ENCODE measurements at regions not wholly inside any gene's neighbourhood (a gene's known extent, or its start where the extent isn't known, plus 50 kb on each side); places are given as distances from the start of the nearest gene placed in this dataset.

DNA sequence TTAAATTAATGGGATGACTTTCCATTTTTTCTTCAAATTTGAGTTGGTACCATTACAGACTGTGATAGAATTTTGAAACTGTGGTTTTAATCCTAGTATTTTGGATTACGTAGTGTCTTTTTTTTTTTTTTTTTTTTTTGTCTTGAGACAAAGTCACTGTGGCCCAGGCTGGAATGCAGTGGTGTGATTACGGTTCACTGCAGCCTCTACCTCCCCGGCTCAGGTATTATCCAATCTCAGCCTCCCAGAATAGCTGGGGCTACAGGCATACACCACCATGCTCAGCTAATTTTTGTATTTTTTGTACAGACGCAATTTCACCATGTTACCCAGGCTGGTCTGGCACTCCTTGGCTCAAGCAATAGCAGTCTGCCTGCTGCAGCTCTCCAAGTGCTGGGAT, 87.1 kb downstream of the SOX4 start:
- Mint-ChIP-seq H3K9me3 (ENCODE audit: low read depth) (no peaks in the 10 kb centered on the region), H3K27me3 (no peaks in the 10 kb centered on the region), H3K36me3 (no peaks in the 10 kb centered on the region), H3K27ac (no peak overlapping the region), H3K4me3 (no peak overlapping the region), H3K4me1 (ENCODE audit: low read depth) (no peaks in the 10 kb centered on the region)

DNA sequence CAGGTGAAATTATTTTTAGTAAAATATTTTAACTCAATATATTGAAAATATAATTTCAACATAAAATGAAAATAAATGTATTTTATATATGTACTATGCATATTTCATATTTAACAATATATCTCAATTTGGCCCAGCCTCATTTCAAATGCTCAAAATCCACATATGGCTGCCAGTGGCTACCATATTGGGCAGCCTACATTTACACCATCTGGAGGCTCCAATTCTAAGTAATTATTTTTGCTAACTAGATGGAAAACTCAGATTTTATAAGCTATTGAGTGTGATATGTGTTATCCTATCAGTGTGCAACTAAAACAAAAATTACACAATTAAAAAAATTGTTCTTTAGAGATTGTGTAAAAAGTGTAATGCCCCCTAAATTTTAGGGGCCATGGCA, 96.9 kb downstream of the SOX4 start:
- Mint-ChIP-seq H3K27ac (no peak overlapping the region), H3K36me3 (no peaks in the 10 kb centered on the region), H3K9me3 (ENCODE audit: low read depth) (no peaks in the 10 kb centered on the region), H3K4me1 (ENCODE audit: low read depth) (no peaks in the 10 kb centered on the region), H3K27me3 (no peaks in the 10 kb centered on the region), H3K4me3 (no peak overlapping the region)

GRCh38 chr6:21691685-21692346, 98.3 kb downstream of the SOX4 start:
- no peak overlapping the region for H3K4me3 Mint-ChIP-seq
- no peaks in the 10 kb centered on the region for H3K4me1 Mint-ChIP-seq (ENCODE audit: low read depth)
- H3K9me3 Mint-ChIP-seq (ENCODE audit: low read depth): no peaks in the 10 kb centered on the region
- no peaks in the 10 kb centered on the region for H3K27me3 Mint-ChIP-seq
- H3K36me3 Mint-ChIP-seq: no peaks in the 10 kb centered on the region
- H3K27ac Mint-ChIP-seq: no peak overlapping the region

- no peaks in the 10 kb centered on the region for H3K27me3 Mint-ChIP-seq
- H3K36me3 Mint-ChIP-seq: no peaks in the 10 kb centered on the region
- H3K9me3 Mint-ChIP-seq (ENCODE audit: low read depth): no peaks in the 10 kb centered on the region
- no peak overlapping the region for H3K4me3 Mint-ChIP-seq
- H3K4me1 Mint-ChIP-seq (ENCODE audit: low read depth): no peaks in the 10 kb centered on the region
- H3K27ac Mint-ChIP-seq: no peak overlapping the region
These were observed 99.2 kb downstream of the SOX4 start for GRCh38 chr6:21692721-21693120.

GRCh38 chr6:21694168-21694567, 100.6 kb downstream of the SOX4 start:
- no peaks in the 10 kb centered on the region for H3K36me3 Mint-ChIP-seq
- H3K27me3 Mint-ChIP-seq: no peaks in the 10 kb centered on the region
- H3K9me3 Mint-ChIP-seq (ENCODE audit: low read depth): no peaks in the 10 kb centered on the region
- no peak overlapping the region for H3K27ac Mint-ChIP-seq
- no peaks in the 10 kb centered on the region for H3K4me1 Mint-ChIP-seq (ENCODE audit: low read depth)
- no peak overlapping the region for H3K4me3 Mint-ChIP-seq

GRCh38 chr6:21707524-21708319, 114.2 kb downstream of the SOX4 start:
- Mint-ChIP-seq H3K36me3 (no peaks in the 10 kb centered on the region), H3K4me1 (ENCODE audit: low read depth) (no peaks in the 10 kb centered on the region), H3K9me3 (ENCODE audit: low read depth) (no peaks in the 10 kb centered on the region), H3K27me3 (peaks cover 4% of the 10 kb centered on the region), H3K27ac (no peak overlapping the region), H3K4me3 (no peak overlapping the region)

- Mint-ChIP-seq H3K27ac (no peak overlapping the region), H3K9me3 (ENCODE audit: low read depth) (no peaks in the 10 kb centered on the region), H3K4me1 (ENCODE audit: low read depth) (no peaks in the 10 kb centered on the region), H3K36me3 (no peaks in the 10 kb centered on the region), H3K27me3 (peaks cover 4% of the 10 kb centered on the region), H3K4me3 (no peak overlapping the region)
These were observed 114.7 kb downstream of the SOX4 start for GRCh38 chr6:21708320-21708580.

DNA sequence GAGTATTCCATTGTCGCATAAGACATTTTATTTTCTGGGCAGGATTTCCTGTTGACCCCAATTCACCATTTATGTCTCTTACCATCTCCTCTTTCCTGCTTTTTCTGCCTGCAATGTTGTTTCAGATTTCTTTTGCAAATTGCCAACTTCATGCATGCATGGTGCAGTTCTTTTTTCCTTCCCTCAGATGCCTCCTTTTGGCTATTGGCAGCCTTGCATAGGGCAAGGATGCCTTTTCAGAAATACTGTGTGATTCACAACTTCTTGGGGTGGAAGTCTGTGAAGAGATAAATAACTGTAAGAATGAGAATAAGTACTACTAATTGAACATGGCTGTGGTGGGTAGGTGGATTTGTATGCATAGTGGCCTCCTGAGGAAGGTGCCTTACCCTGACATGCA, 116.7 kb downstream of the SOX4 start:
- peaks cover 4% of the 10 kb centered on the region for H3K27me3 Mint-ChIP-seq
- no peaks in the 10 kb centered on the region for H3K36me3 Mint-ChIP-seq
- no peak overlapping the region for H3K4me3 Mint-ChIP-seq
- H3K4me1 Mint-ChIP-seq (ENCODE audit: low read depth): no peaks in the 10 kb centered on the region
- no peak overlapping the region for H3K27ac Mint-ChIP-seq
- no peaks in the 10 kb centered on the region for H3K9me3 Mint-ChIP-seq (ENCODE audit: low read depth)

GRCh38 chr6:21710908-21711627, 117.5 kb downstream of the SOX4 start:
- no peaks in the 10 kb centered on the region for H3K36me3 Mint-ChIP-seq
- no peak overlapping the region for H3K27ac Mint-ChIP-seq
- no peaks in the 10 kb centered on the region for H3K9me3 Mint-ChIP-seq (ENCODE audit: low read depth)
- H3K4me3 Mint-ChIP-seq: no peak overlapping the region
- no peaks in the 10 kb centered on the region for H3K4me1 Mint-ChIP-seq (ENCODE audit: low read depth)
- H3K27me3 Mint-ChIP-seq: peaks cover 4% of the 10 kb centered on the region

DNA sequence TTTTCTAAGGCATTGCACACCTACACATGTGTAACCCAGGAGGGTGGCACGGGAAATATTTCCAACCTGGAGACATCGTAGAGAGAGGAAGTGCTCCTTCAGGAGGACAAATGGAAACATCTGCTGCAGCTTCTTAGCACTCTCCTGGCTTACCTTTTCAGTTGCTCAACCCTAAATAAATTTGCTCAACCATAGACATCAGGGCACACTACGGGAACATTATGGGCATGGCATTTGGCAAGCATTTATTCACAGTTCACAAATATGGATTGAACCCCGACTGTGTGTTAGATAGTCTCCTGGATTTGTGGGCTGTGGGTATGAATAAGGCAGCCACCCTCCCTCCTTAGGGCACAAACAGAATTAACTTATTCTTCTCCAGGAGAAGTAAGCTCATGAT, 118.7 kb downstream of the SOX4 start:
- no peaks in the 10 kb centered on the region for H3K9me3 Mint-ChIP-seq (ENCODE audit: low read depth)
- no peaks in the 10 kb centered on the region for H3K36me3 Mint-ChIP-seq
- H3K4me1 Mint-ChIP-seq (ENCODE audit: low read depth): no peaks in the 10 kb centered on the region
- peaks cover 4% of the 10 kb centered on the region for H3K27me3 Mint-ChIP-seq
- H3K27ac Mint-ChIP-seq: no peak overlapping the region
- H3K4me3 Mint-ChIP-seq: no peak overlapping the region

DNA sequence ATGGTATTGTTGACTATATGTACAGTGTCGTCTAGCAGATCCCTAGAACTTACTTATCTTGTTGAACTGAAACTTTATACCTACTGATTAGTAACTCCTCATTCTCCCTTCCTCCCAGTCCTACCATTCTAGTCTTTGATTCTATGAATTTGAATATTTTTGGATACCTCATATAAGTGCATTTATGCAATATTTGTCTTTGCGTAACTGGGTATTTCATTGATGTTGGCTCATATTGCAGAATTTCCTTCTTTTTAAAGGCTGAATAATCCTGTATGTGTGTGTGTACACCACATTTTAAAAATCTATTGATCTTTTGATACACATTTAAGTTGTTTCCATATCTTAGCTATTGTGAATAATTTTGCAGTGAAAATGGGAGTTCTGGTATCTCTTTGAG, 119.9 kb downstream of the SOX4 start:
- Mint-ChIP-seq H3K4me3 (no peak overlapping the region), H3K9me3 (ENCODE audit: low read depth) (no peaks in the 10 kb centered on the region), H3K27ac (no peak overlapping the region), H3K36me3 (no peaks in the 10 kb centered on the region), H3K4me1 (ENCODE audit: low read depth) (no peaks in the 10 kb centered on the region), H3K27me3 (peaks cover 4% of the 10 kb centered on the region)

- peaks cover 4% of the 10 kb centered on the region for H3K27me3 Mint-ChIP-seq
- H3K9me3 Mint-ChIP-seq (ENCODE audit: low read depth): peaks cover 4% of the 10 kb centered on the region
- H3K4me3 Mint-ChIP-seq: no peak overlapping the region
- H3K4me1 Mint-ChIP-seq (ENCODE audit: low read depth): no peaks in the 10 kb centered on the region
- H3K27ac Mint-ChIP-seq: no peak overlapping the region
- H3K36me3 Mint-ChIP-seq: no peaks in the 10 kb centered on the region
These were observed 121.6 kb downstream of the SOX4 start for GRCh38 chr6:21715180-21715579.

- Mint-ChIP-seq H3K4me1 (ENCODE audit: low read depth) (no peaks in the 10 kb centered on the region), H3K27ac (no peak overlapping the region), H3K27me3 (no peaks in the 10 kb centered on the region), H3K9me3 (ENCODE audit: low read depth) (peaks cover 4% of the 10 kb centered on the region), H3K36me3 (no peaks in the 10 kb centered on the region), H3K4me3 (no peak overlapping the region)
These were observed 129.0 kb downstream of the SOX4 start for GRCh38 chr6:21722510-21722909.

GRCh38 chr6:21726676-21727075, 133.1 kb downstream of the SOX4 start:
- no peak overlapping the region for H3K27ac Mint-ChIP-seq
- no peaks in the 10 kb centered on the region for H3K27me3 Mint-ChIP-seq
- no peaks in the 10 kb centered on the region for H3K4me1 Mint-ChIP-seq (ENCODE audit: low read depth)
- no peak overlapping the region for H3K4me3 Mint-ChIP-seq
- H3K36me3 Mint-ChIP-seq: no peaks in the 10 kb centered on the region
- no peaks in the 10 kb centered on the region for H3K9me3 Mint-ChIP-seq (ENCODE audit: low read depth)

DNA sequence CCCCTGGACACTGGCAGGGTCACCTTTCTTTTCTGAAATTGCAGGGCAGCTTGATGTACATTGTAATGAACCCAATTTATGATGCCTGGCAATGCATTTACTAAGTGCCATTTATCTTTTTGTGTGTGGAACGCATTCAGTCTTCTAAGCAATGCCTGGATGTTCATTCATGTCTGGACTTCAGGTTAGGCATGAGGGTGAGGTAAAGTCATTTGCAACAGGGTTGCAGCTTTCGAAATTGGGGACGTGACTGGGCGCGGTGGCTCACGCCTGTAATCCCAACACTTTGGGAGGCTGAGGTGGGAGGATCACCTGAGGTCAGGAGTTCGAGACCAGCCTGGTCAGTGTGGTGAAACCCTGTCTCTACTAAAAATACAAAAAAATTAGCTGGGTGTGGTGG, 134.6 kb downstream of the SOX4 start:
- H3K4me3 Mint-ChIP-seq: no peak overlapping the region
- no peaks in the 10 kb centered on the region for H3K4me1 Mint-ChIP-seq (ENCODE audit: low read depth)
- no peaks in the 10 kb centered on the region for H3K27me3 Mint-ChIP-seq
- H3K36me3 Mint-ChIP-seq: no peaks in the 10 kb centered on the region
- no peak overlapping the region for H3K27ac Mint-ChIP-seq
- no peaks in the 10 kb centered on the region for H3K9me3 Mint-ChIP-seq (ENCODE audit: low read depth)
